HG03469 (cell line): ENCODE measurements at regions not wholly inside any gene's neighbourhood (a gene's known extent, or its start where the extent isn't known, plus 50 kb on each side); places are given as distances from the start of the nearest gene placed in this dataset.

Experiments used
- ATAC-seq: cut with Tn5 transposase; IDR thresholded peaks from one replicate; pipeline ENCODE4 v1.9.1; 2021; ENCODE audit warnings: mild to moderate bottlenecking, moderate library complexity, moderate number of reproducible peaks; ENCODE audit not compliant: unreplicated experiment

- no peak for ATAC-seq
These were observed 251.4 kb downstream of the GLI2 start for GRCh38 chr2:120986898-120987650.

GRCh38 chr2:120988051-120988699 is 252.5 kb downstream of the GLI2 start:
- ATAC-seq = no peak

GRCh38 chr2:120988700-120989511 is 253.2 kb downstream of the GLI2 start:
- ATAC-seq = no peak

- no peak for ATAC-seq
These were observed 254.1 kb downstream of the GLI2 start for GRCh38 chr2:120989512-120990441.

- no peak for ATAC-seq
These were observed 254.8 kb downstream of the GLI2 start for GRCh38 chr2:120990451-120990871.

GRCh38 chr2:120991441-120991840 is 255.8 kb downstream of the GLI2 start:
- no peak for ATAC-seq

GRCh38 chr2:120992791-120993555 is 257.3 kb downstream of the GLI2 start:
- ATAC-seq = no peak

GRCh38 chr2:120993661-120994060 is 258.0 kb downstream of the GLI2 start:
- ATAC-seq = no peak

GRCh38 chr2:120994301-120994995 is 258.8 kb downstream of the GLI2 start:
- ATAC-seq = no peak

- ATAC-seq = no peak
These were observed 259.5 kb downstream of the GLI2 start for GRCh38 chr2:120995152-120995551.

- no peak for ATAC-seq
These were observed 260.1 kb downstream of the GLI2 start for GRCh38 chr2:120995656-120996190.

GRCh38 chr2:120999377-121000097 is 263.9 kb downstream of the GLI2 start:
- no peak for ATAC-seq

- no peak for ATAC-seq
These were observed 265.1 kb downstream of the GLI2 start for GRCh38 chr2:121000804-121001203.

GRCh38 chr2:121001641-121002040 is 266.0 kb downstream of the GLI2 start:
- no peak for ATAC-seq

- ATAC-seq = no peak
These were observed 266.9 kb downstream of the GLI2 start for GRCh38 chr2:121002597-121002996.

GRCh38 chr2:121003391-121003790 is 267.7 kb downstream of the GLI2 start:
- no peak for ATAC-seq

- no peak for ATAC-seq
These were observed 268.7 kb downstream of the GLI2 start for GRCh38 chr2:121004359-121004758.

GRCh38 chr2:121004950-121005349 is 269.3 kb downstream of the GLI2 start:
- no peak for ATAC-seq
